GM18520 (cell line): ENCODE measurements at regions not wholly inside any gene's neighbourhood (a gene's known extent, or its start where the extent isn't known, plus 50 kb on each side); places are given as distances from the start of the nearest gene placed in this dataset.
"Not testable (repeated sequence)": the region's sequence is repeated elsewhere in the genome, so short reads cannot be mapped to it uniquely, and the experiment has no call there.

Source experiments
- ATAC-seq: cut with Tn5 transposase; IDR thresholded peaks from one replicate; pipeline ENCODE4 v1.9.1; 2021; ENCODE audit not compliant: unreplicated experiment

DNA sequence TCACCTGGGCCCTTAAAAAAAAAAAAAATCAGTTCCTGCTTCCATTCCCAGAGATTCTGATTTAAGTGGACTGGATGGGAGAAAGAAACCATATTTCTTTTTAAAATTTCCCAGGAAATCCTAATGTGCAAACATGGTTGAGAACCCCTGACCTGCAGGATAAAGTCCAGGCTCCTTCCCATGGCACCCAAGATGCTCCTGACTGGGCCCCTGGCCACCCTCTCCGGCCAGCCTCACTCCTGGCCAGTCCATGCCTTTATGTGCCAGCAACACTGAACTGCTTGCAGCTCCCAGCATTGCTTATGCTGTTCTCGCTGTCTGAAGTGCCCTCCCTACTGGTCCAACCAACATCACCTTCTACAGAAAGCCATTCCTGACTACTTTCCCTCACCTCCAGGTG is 93.9 kb downstream of the TEX35 start:
- ATAC-seq, result no peak

- peak; percentile 56 for ATAC-seq
Measured at GRCh38 chr1:178607718-178608408, 95.0 kb downstream of the TEX35 start.

GRCh38 chr1:178609015-178609414 is 96.1 kb downstream of the TEX35 start:
- ATAC-seq, result peak; percentile 6

GRCh38 chr1:178610690-178611410 is 97.9 kb downstream of the TEX35 start:
- ATAC-seq, result not testable (repeated sequence)

DNA sequence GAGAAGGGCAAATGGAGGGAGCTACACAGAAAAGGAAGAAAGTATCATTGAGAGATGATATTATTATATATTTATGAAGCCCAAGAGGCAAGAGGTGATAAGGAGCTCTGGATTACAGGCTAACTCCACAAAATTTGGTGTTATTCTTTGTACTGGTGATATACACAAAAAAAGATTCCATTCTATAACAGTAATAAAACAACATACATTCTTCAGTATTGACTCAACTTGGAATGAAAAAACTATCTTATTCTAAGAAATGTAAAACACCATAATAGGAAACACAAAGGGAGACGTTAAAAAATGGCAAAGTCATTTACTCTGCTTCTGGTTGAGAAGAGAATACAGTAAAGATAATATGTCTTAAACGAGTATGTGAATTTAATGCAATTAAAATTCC is 99.4 kb downstream of the TEX35 start:
- ATAC-seq, result no peak

DNA sequence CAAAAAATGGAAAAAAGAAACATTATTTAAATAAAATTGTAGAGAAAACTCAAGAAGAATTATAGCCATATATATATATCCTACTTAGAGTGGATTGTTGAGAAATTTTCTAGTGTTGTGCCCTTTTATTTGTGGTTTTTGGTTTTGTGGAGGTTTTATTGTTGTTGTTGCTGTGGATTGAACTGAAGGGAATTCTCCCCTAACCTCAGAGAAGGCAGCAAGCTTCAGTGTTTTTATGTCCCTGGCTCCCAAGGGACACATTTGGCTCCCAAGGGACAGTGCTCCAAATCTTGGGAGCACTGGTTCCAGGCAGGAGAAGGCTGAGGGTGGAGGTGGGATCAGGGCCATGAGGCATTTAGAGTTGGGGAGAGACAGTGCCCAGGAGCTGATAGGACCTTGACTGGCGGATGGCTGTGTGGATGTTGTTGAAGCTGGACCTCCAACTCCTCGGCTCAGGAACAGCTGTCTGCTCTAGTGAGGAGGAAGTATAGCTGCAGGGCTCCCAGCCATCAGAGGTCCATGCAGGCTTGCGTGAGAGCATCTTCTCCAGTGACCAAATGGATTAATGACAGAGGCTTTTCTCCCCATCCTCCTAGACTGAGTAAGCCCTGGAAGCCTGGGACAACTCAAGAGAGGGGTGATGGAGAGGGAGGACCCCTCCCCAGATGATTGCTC is 100.5 kb downstream of the TEX35 start:
- ATAC-seq, result no peak

GRCh38 chr1:178614286-178614685 is 101.4 kb downstream of the TEX35 start:
- ATAC-seq, result no peak

GRCh38 chr1:178619042-178619927 is 105.8 kb upstream of the RALGPS2 start:
- no peak for ATAC-seq

GRCh38 chr1:178620584-178621475 is 104.2 kb upstream of the RALGPS2 start:
- no peak for ATAC-seq

- ATAC-seq, result no peak
Measured at GRCh38 chr1:178621822-178622221, 103.2 kb upstream of the RALGPS2 start.

- ATAC-seq, result no peak
Measured at GRCh38 chr1:178625695-178626094, 99.3 kb upstream of the RALGPS2 start.

GRCh38 chr1:178627037-178627436 is 98.0 kb upstream of the RALGPS2 start:
- ATAC-seq, result no peak

DNA sequence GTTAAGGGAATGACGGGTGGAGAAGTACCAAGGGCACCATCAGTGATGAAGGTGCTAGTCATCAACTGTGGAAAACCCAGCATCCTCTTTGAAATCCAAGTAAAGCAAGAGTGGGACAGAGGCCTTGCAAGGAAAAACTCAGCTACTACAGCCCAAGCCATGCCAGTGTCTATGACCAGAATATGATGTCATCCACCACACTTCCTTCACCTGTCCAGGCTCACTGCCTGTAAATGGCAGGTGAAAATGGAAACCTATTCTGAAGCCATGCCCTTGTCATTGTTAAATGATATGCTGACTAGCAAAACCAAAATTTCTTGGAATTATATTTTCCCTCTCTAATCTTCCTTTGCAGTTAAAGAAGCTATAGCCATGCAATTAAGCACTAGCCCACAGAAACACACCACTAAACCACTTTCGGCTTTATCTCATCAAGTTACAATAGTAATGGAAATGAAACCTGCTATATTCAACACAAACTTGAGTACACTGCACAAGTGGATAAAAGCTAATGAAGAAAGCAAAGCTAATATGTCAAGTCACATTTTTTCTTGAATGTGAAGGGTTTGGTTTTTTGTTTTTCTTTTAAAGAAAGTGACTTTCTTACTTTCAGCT is 96.3 kb upstream of the RALGPS2 start:
- no peak for ATAC-seq

GRCh38 chr1:178629252-178630154 is 95.5 kb upstream of the RALGPS2 start:
- no peak for ATAC-seq

DNA sequence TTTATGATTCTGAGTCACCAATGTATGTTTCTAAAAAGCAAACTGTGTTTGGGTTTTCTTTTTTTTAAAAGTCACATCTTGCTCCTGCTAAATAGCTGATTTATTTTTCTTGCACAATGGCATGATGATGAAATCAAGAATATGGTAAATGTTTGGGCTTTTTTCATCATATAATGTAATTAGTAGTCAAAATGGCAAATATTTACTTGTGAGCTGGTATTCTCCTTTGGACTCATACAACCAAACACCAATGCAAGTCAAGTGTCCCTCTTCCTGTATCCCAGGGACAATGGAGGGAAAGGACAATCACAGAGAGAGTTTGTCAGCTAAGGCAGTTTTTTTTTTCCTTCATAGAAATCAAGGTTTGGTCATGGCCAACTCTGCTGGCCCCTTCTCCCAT is 94.6 kb upstream of the RALGPS2 start:
- ATAC-seq, result no peak

DNA sequence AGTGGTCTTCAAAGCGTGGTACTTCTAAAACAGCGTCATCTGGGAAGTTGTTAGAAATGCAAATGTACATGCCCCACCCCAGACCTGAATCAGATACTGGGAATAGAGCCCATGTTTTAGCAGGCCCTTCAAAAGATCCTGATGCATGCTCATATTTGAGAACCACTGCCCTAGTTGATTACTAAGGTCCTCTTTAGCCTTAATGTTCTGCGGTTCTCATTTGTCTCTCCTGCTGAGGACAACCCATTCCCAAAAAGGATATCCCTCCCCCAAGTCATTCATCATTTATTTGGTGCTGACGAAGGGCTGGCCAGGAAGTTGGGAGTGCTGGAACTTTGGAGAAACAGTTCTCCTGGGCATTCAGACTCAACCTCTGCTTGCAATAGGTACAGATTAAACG is 92.4 kb upstream of the RALGPS2 start:
- ATAC-seq, result no peak

- ATAC-seq, result no peak
Measured at GRCh38 chr1:178633056-178633455, 92.0 kb upstream of the RALGPS2 start.

DNA sequence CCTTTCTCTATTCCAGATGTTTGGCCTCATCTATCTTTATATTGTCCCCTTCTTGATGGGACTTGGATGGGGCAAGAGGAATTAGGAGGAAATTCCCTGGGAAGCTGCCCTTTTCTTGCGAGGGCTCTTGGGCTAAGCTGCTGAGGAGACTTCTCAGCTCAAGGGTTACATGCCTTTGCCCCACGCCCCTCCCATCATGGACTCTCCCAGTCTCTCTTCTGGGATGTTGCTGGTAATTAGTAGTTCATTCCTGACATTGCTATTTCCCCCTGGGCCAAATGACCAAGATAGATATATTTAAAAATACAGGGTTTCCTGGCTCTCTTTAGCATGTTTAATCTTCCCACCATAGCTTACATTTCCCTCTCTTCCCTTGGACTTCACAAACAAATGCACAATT is 90.6 kb upstream of the RALGPS2 start:
- no peak for ATAC-seq

- no peak for ATAC-seq
Measured at GRCh38 chr1:178637841-178638240, 87.2 kb upstream of the RALGPS2 start.
